B cell (primary cell): ENCODE measurements at regions not wholly inside any gene's neighbourhood (a gene's known extent, or its start where the extent isn't known, plus 50 kb on each side); places are given as distances from the start of the nearest gene placed in this dataset.
A peak's percentile ranks its signal among the peaks of the same experiment; 100 is the strongest.

Source experiments
- ATAC-seq: fragments of 200-7000 bp; cut with Tn5 transposase; one replicate; pipeline ENCODE4 v1.10.0; 2021; ENCODE audit warnings: low read depth, mild to moderate bottlenecking, moderate number of reproducible peaks, moderate library complexity
- CTCF ChIA-PET: fragments of 350-600 bp; sonication (Branson Sonifier 250); formaldehyde crosslinking; loops from one replicate; lab custom pipeline; 2021; ENCODE audit warnings: antibody characterized with exemption, inconsistent platforms; lab: Charles Lee
- POLR2A ChIA-PET: fragments of 350-600 bp; sonication (Branson Sonifier 250); formaldehyde crosslinking; loops from one replicate; lab custom pipeline; 2021; ENCODE audit warnings: antibody characterized with exemption; lab: Charles Lee
- DNase-seq: peaks from one replicate; pipeline ENCODE4 v3.0.0; 2013
- H2AFZ ChIP-seq: 2 replicates; pipeline ENCODE4 v1.6.1; 2012; ENCODE audit warnings: mild to moderate bottlenecking, low read depth, low read length; ENCODE audit not compliant: insufficient read depth, poor library complexity, severe bottlenecking
- H3K27ac ChIP-seq, 2 donors: 1 replicate in 1 of 2; 2 replicates in 1 of 2; pipeline ENCODE4 v1.5.1; 2012 to 2013; ENCODE audit warnings: low read length in 2 of 2, mild to moderate bottlenecking in 2 of 2, moderate library complexity in 1 of 2
- H3K27me3 ChIP-seq, 4 experiments: fragments of 200-600 bp in 1 of 4; sonication (generic) in 1 of 4; replicated peaks in 1 of 4; 1 replicate in 2 of 4; 2 replicates in 2 of 4; pipeline versions ENCODE4 v1.6.1 to v1.7.0; 2013 to 2016; ENCODE audit warnings: low read length in 3 of 4, mild to moderate bottlenecking in 2 of 4, mixed read lengths in 1 of 4, moderate library complexity in 1 of 4; ENCODE audit not compliant: insufficient read depth in 4 of 4, control insufficient read depth in 3 of 4; ENCODE audit errors: control extremely low read depth in 1 of 4
- H3K36me3 ChIP-seq, 2 experiments: replicated peaks in 1 of 2; 1 replicate in 1 of 2; 2 replicates in 1 of 2; pipeline versions ENCODE4 v1.6.1 to v1.7.1; 2013; ENCODE audit warnings: low read length in 1 of 2; ENCODE audit not compliant: insufficient read depth in 2 of 2, control insufficient read depth in 1 of 2; ENCODE audit errors: control extremely low read depth in 1 of 2, extremely low read depth in 1 of 2
- H3K4me1 ChIP-seq, 2 donors: fragments of 200-600 bp in 1 of 2; sonication (generic) in 1 of 2; 1 replicate in 1 of 2; 2 replicates in 1 of 2; pipeline versions ENCODE4 v1.5.1 to v1.6.1; 2013 to 2017; ENCODE audit warnings: low read length in 2 of 2; ENCODE audit not compliant: control insufficient read depth in 2 of 2, insufficient read depth in 2 of 2
- H3K4me2 ChIP-seq: replicated peaks from 2 replicates; pipeline ENCODE3; 2012; ENCODE audit warnings: mild to moderate bottlenecking, low read depth, low read length; ENCODE audit not compliant: poor library complexity, severe bottlenecking
- H3K4me3 ChIP-seq, 5 experiments: fragments of 200-600 bp in 1 of 5; sonication (generic) in 1 of 5; 1 replicate in 3 of 5; 2 replicates in 2 of 5; pipeline versions ENCODE4 v1.5.1 to v1.7.0; 2011 to 2016; ENCODE audit warnings: low read length in 4 of 5, mild to moderate bottlenecking in 4 of 5, low read depth in 2 of 5, control low read depth in 1 of 5, moderate library complexity in 1 of 5; ENCODE audit not compliant: insufficient read depth in 1 of 5; ENCODE audit errors: control extremely low read depth in 1 of 5, extremely low read depth in 1 of 5
- H3K79me2 ChIP-seq: fragments of 200-600 bp; sonication (generic); one replicate; pipeline ENCODE4 v1.6.0; 2016; ENCODE audit warnings: low read length; ENCODE audit not compliant: control insufficient read depth, insufficient read depth
- H3K9ac ChIP-seq: fragments of 200-600 bp; sonication (generic); 2 replicates; pipeline ENCODE4 v1.6.1; 2017; ENCODE audit warnings: mild to moderate bottlenecking, low read length, moderate library complexity
- H3K9me3 ChIP-seq, 3 donors: one replicate each; pipeline versions ENCODE4 v1.6.1 to v1.7.1; 2013; ENCODE audit warnings: low read length in 2 of 3; ENCODE audit not compliant: control insufficient read depth in 2 of 3, insufficient read depth in 1 of 3; ENCODE audit errors: control extremely low read depth in 1 of 3
- H4K20me1 ChIP-seq: 2 replicates; pipeline ENCODE4 v1.6.0; 2012; ENCODE audit warnings: mild to moderate bottlenecking, low read length; ENCODE audit not compliant: insufficient read depth, control insufficient read depth, poor library complexity, severe bottlenecking
- H3K27ac Mint-ChIP-seq: one replicate; pipeline ENCODE4 v1.8.0; 2021; ENCODE audit warnings: mixed read lengths
- H3K27me3 Mint-ChIP-seq: one replicate; pipeline ENCODE4 v1.8.0; 2021; ENCODE audit warnings: mixed read lengths
- H3K4me1 Mint-ChIP-seq: one replicate; pipeline ENCODE4 v1.8.0; 2021; ENCODE audit warnings: mixed read lengths
- H3K4me3 Mint-ChIP-seq: one replicate; pipeline ENCODE4 v1.8.0; 2021; ENCODE audit warnings: mixed read lengths
- H3K9me3 Mint-ChIP-seq: one replicate; pipeline ENCODE4 v1.8.0; 2022; ENCODE audit warnings: mixed read lengths; ENCODE audit not compliant: insufficient read depth
- CTCF ChIP-seq: fragments of 200-600 bp; IDR thresholded peaks from one replicate; pipeline ENCODE4 v1.8.0; 2022; ENCODE audit warnings: antibody characterized with exemption, mild to moderate bottlenecking
- EZH2 ChIP-seq: IDR thresholded peaks from 2 replicates; pipeline ENCODE4 v1.6.1; 2012; ENCODE audit warnings: borderline replicate concordance, low read depth, mild to moderate bottlenecking, moderate library complexity, low read length; ENCODE audit not compliant: insufficient read depth, poor library complexity, severe bottlenecking
- WGBS: methylation state at CpG from one replicate; pipeline ENCODE4 v1.1.5; 2013; ENCODE audit warnings: missing lambda C conversion rate; ENCODE audit not compliant: insufficient coverage; 5-methylcytosine and 5-hydroxymethylcytosine counted together
- intact Hi-C: fragments of 100-400 bp; cut with micrococcal nuclease; formaldehyde crosslinking; loops from one replicate; pipeline ENCODE4 v1.10.0; 2022

GRCh38 chr12:107547389-107547788 lies 138.2 kb upstream of the PWP1 start:
- H3K4me1 Mint-ChIP-seq: peaks cover 4% of the 10 kb centered on the region
- intact Hi-C loops: no loop called here

More at GRCh38 chr12:107547389-107547788, 138.2 kb upstream of the PWP1 start:
- H3K9ac ChIP-seq: no peak overlapping the region
- H3K4me2 ChIP-seq: no peak overlapping the region
- no peaks in the 10 kb centered on the region for H3K27me3 Mint-ChIP-seq
- H3K9me3 ChIP-seq: peaks cover 0 to 9% (median 2%) of the 10 kb centered on the region in 3 donors
- H3K27ac Mint-ChIP-seq: no peak overlapping the region
- no peaks in the 10 kb centered on the region for H3K36me3 ChIP-seq
- CTCF ChIA-PET: no interaction called here
- H2AFZ ChIP-seq: peak overlapping the region; percentile 38
- peaks cover 5% of the 10 kb centered on the region for H3K9me3 Mint-ChIP-seq
- peaks cover 6% of the 10 kb centered on the region in 2 donors for H3K4me1 ChIP-seq
- no peak for TF ChIP-seq EZH2
- no peak for TF ChIP-seq CTCF
- H3K4me3 Mint-ChIP-seq: no peak overlapping the region
- WGBS: 100% methylated on average over 2 of the region's 3 CpGs
- no peak overlapping the region for H3K4me3 ChIP-seq
- H3K27me3 ChIP-seq: no peaks in the 10 kb centered on the region
- DNase-seq: no peak
- ATAC-seq: no peak
- H3K79me2 ChIP-seq: no peaks in the 10 kb centered on the region
- no peaks in the 10 kb centered on the region for H4K20me1 ChIP-seq
- POLR2A ChIA-PET: no interaction called here
- no peak overlapping the region for H3K27ac ChIP-seq
